H1 (cell line): ENCODE measurements at regions not wholly inside any gene's neighbourhood (a gene's known extent, or its start where the extent isn't known, plus 50 kb on each side); places are given as distances from the start of the nearest gene placed in this dataset.

ENCODE experiments used
- MAFK ChIP-seq: IDR thresholded peaks from 2 replicates; pipeline ENCODE4 v1.6.1; 2012; ENCODE audit warnings: low read depth, mild to moderate bottlenecking, improper control_type of control experiment, low read length
- TF ChIP-seq, protein P1 (sequence below), 3 experiments: IDR thresholded peaks; 1 replicate in 2 of 3; 2 replicates in 1 of 3; pipeline versions ENCODE4 v1.5.1 to v1.6.1; 2011; ENCODE audit warnings: low read length in 3 of 3, mild to moderate bottlenecking in 3 of 3, inconsistent platforms in 2 of 3, low read depth in 1 of 3, moderate library complexity in 1 of 3; ENCODE audit not compliant: insufficient read depth in 1 of 3; ENCODE audit errors: control extremely low read depth in 1 of 3

DNA sequence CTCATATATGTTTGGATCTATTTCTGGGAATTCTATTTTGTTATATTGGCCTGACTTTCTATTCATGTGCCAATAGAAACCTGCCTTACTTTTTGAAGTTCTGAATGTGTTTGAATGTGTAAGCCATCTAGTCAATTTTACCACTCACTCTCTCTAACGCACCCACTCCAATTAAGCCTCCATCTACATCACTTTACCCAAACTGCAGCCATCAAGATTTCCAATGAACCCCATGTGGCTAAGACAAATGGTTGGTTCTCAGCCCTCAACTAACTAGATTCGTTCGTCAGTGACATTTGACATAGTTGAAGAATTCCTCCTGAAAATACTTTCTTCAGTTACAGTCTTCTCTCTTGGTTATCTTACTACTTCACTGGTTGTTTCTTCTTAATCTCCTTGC is 137.3 kb upstream of the FSHR start:
- TF ChIP-seq, protein P1, sequence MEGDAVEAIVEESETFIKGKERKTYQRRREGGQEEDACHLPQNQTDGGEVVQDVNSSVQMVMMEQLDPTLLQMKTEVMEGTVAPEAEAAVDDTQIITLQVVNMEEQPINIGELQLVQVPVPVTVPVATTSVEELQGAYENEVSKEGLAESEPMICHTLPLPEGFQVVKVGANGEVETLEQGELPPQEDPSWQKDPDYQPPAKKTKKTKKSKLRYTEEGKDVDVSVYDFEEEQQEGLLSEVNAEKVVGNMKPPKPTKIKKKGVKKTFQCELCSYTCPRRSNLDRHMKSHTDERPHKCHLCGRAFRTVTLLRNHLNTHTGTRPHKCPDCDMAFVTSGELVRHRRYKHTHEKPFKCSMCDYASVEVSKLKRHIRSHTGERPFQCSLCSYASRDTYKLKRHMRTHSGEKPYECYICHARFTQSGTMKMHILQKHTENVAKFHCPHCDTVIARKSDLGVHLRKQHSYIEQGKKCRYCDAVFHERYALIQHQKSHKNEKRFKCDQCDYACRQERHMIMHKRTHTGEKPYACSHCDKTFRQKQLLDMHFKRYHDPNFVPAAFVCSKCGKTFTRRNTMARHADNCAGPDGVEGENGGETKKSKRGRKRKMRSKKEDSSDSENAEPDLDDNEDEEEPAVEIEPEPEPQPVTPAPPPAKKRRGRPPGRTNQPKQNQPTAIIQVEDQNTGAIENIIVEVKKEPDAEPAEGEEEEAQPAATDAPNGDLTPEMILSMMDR (IDR thresholded peaks at IDR 0.05; ENCODE audit: control extremely low read depth in 1 of 3, insufficient read depth in 1 of 3, low read depth in 1 of 3, low read length in 3 of 3): no peak
- TF ChIP-seq MAFK: no peak
